SW480 (cell line): ENCODE measurements at regions not wholly inside any gene's neighbourhood (a gene's known extent, or its start where the extent isn't known, plus 50 kb on each side); places are given as distances from the start of the nearest gene placed in this dataset.
"Not testable (repeated sequence)": the region's sequence is repeated elsewhere in the genome, so short reads cannot be mapped to it uniquely, and the experiment has no call there.

Source experiments
- DNase-seq: peaks from one replicate; pipeline ENCODE4 v3.0.0-alpha.2; 2016; ENCODE audit warnings: low spot score

GRCh38 chr5:18732556-18733479 is 1098.6 kb downstream of the TAF11L14 start:
- DNase-seq = no peak

- DNase-seq = no peak
Observed at GRCh38 chr5:18736051-18736398, 1101.8 kb downstream of the TAF11L14 start.

- DNase-seq = not testable (repeated sequence)
Observed at GRCh38 chr5:18736736-18737135, 1102.5 kb downstream of the TAF11L14 start.

- no peak for DNase-seq
Observed at GRCh38 chr5:18740301-18740700, 1106.0 kb downstream of the TAF11L14 start.

- no peak for DNase-seq
Observed at GRCh38 chr5:18742830-18743229, 1108.6 kb downstream of the TAF11L14 start.

GRCh38 chr5:18744441-18744840 is 1110.2 kb downstream of the TAF11L14 start:
- DNase-seq = no peak

- DNase-seq = peak; percentile 27
Observed at GRCh38 chr5:18745042-18745987, 1111.1 kb downstream of the TAF11L14 start.

GRCh38 chr5:18745988-18746615 is 1111.8 kb downstream of the TAF11L14 start:
- peak; percentile 77 for DNase-seq

- DNase-seq = no peak
Observed at GRCh38 chr5:18749763-18750162, 1115.5 kb downstream of the TAF11L14 start.

- DNase-seq = no peak
Observed at GRCh38 chr5:18752317-18752716, 1118.1 kb downstream of the TAF11L14 start.

GRCh38 chr5:18754201-18754600 is 1119.9 kb downstream of the TAF11L14 start:
- DNase-seq = no peak

GRCh38 chr5:18761801-18762200 is 1127.5 kb downstream of the TAF11L14 start:
- DNase-seq = peak; percentile 20

- no peak for DNase-seq
Observed at GRCh38 chr5:18764161-18764560, 1129.9 kb downstream of the TAF11L14 start.

GRCh38 chr5:18765304-18765703 is 1131.0 kb downstream of the TAF11L14 start:
- no peak for DNase-seq

GRCh38 chr5:18771097-18771610 is 1136.9 kb downstream of the TAF11L14 start:
- DNase-seq = no peak

GRCh38 chr5:18772475-18772874 is 1138.2 kb downstream of the TAF11L14 start:
- DNase-seq = peak; percentile 87

- DNase-seq = no peak
Observed at GRCh38 chr5:18778225-18778624, 1144.0 kb downstream of the TAF11L14 start.

- DNase-seq = peak; percentile 9
Observed at GRCh38 chr5:18789218-18789998, 1155.1 kb downstream of the TAF11L14 start.

GRCh38 chr5:18792145-18792544 is 1157.9 kb downstream of the TAF11L14 start:
- peak; percentile 12 for DNase-seq

GRCh38 chr5:18797222-18797621 is 1163.0 kb downstream of the TAF11L14 start:
- no peak for DNase-seq

- DNase-seq = no peak
Observed at GRCh38 chr5:18798058-18798457, 1163.8 kb downstream of the TAF11L14 start.
